ENCODE measurements at regions not wholly inside any gene's neighbourhood (a gene's known extent, or its start where the extent isn't known, plus 50 kb on each side); places are given as distances from the start of the nearest gene placed in this dataset.

- no peak for DNase-seq
- Histone ChIP-seq H3K36me3 (no peaks in the 10 kb centered on the region), H3K9me3 (no peaks in the 10 kb centered on the region), H3K27ac (no peak overlapping the region), H3K27me3 (no peaks in the 10 kb centered on the region), H3K4me1 (peaks cover 11 to 16% of the 10 kb centered on the region in 2 donors), H3K4me3 (no peak overlapping the region)
- intact Hi-C loops (cut with DNase I; ENCODE audit: low total_unique reads), result no loop called here
- TF ChIP-seq CTCF (IDR thresholded peaks at IDR 0.05) (no peak), POLR2A (IDR thresholded peaks at IDR 0.05) (no peak)
Measured at GRCh38 chr2:42871372-42871771, 79.0 kb upstream of the HAAO start.

DNA sequence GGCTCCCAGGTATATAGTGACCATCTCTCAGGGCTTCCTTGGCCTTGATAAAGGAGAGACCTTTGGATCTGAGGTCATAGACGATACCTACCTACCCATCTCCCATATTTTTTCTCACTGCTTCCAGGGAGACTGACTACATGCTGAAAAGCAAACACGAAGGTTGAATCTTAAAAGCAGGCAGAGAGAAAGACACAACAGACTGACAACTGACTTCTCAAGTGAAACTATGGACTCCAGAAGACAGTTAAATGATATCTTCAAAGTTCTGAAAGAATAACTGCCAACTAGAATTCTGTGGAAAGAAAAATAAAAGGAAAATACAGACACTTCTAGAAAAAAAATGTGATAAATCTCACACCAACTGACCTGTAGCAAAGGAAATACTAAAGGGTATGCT is 76.5 kb upstream of the HAAO start:
- DNase-seq, result no peak
- Histone ChIP-seq H3K27me3 (no peaks in the 10 kb centered on the region), H3K36me3 (no peaks in the 10 kb centered on the region), H3K9me3 (no peaks in the 10 kb centered on the region), H3K4me3 (no peak overlapping the region), H3K4me1 (peaks cover 7 to 8% of the 10 kb centered on the region in 2 donors), H3K27ac (peak overlapping the region in 1 of 2 donors; percentile 19)
- no peak for TF ChIP-seq POLR2A (IDR thresholded peaks at IDR 0.05)
- no peak for TF ChIP-seq CTCF (IDR thresholded peaks at IDR 0.05)
- intact Hi-C loops (cut with DNase I; ENCODE audit: low total_unique reads), result no loop called here

GRCh38 chr2:42868096-42868495 is 75.7 kb upstream of the HAAO start:
- intact Hi-C loops (cut with DNase I; ENCODE audit: low total_unique reads), result no loop called here
- Histone ChIP-seq H3K36me3 (no peaks in the 10 kb centered on the region), H3K27ac (peak overlapping the region; percentile 88)

GRCh38 chr2:42867093-42868065 is 75.0 kb upstream of the HAAO start:
- no peak for DNase-seq
- H3K9me3 ChIP-seq, result no peaks in the 10 kb centered on the region
- no peaks in the 10 kb centered on the region for H3K27me3 ChIP-seq
- no peaks in the 10 kb centered on the region for H3K36me3 ChIP-seq
- peaks cover 7 to 8% of the 10 kb centered on the region in 2 donors for H3K4me1 ChIP-seq
- intact Hi-C loops (cut with DNase I; ENCODE audit: low total_unique reads), result no loop called here
- no peak overlapping the region for H3K4me3 ChIP-seq
- H3K27ac ChIP-seq, result peak overlapping the region; percentile 88
- no peak for TF ChIP-seq CTCF (IDR thresholded peaks at IDR 0.05)
- no peak for TF ChIP-seq POLR2A (IDR thresholded peaks at IDR 0.05)

More at GRCh38 chr2:42868096-42868495, 75.7 kb upstream of the HAAO start:
- peaks cover 7 to 8% of the 10 kb centered on the region in 2 donors for H3K4me1 ChIP-seq
- TF ChIP-seq POLR2A (IDR thresholded peaks at IDR 0.05), result no peak
- TF ChIP-seq CTCF (IDR thresholded peaks at IDR 0.05), result no peak
- no peak for DNase-seq
- no peak overlapping the region for H3K4me3 ChIP-seq
- no peaks in the 10 kb centered on the region for H3K9me3 ChIP-seq
- no peaks in the 10 kb centered on the region for H3K27me3 ChIP-seq
